HEK293T (cell line): ENCODE measurements at regions not wholly inside any gene's neighbourhood (a gene's known extent, or its start where the extent isn't known, plus 50 kb on each side); places are given as distances from the start of the nearest gene placed in this dataset.

Source experiments
- CTCF ChIA-PET: fragments of 350-600 bp; formaldehyde crosslinking; extraction: SDS; loops from one replicate; lab custom pipeline; 2021; ENCODE audit warnings: antibody characterized with exemption, inconsistent platforms; lab: Yijun Ruan, JAX
- POLR2A ChIA-PET: fragments of 350-600 bp; formaldehyde crosslinking; extraction: SDS; loops from one replicate; lab custom pipeline; 2020; ENCODE audit warnings: antibody characterized with exemption, inconsistent platforms; lab: Yijun Ruan, JAX
- DNase-seq: peaks from one replicate; pipeline ENCODE4 v3.0.0; 2012; ENCODE audit warnings: mixed read lengths; ENCODE audit errors: extremely low spot score
- ARNT ChIP-seq: fragments of 450-650 bp; IDR thresholded peaks from 2 replicates; pipeline ENCODE4 v1.6.1; 2017; ENCODE audit warnings: mild to moderate bottlenecking
- BHLHE40 ChIP-seq: fragments of 450-650 bp; IDR thresholded peaks from 2 replicates; pipeline ENCODE4 v1.6.1; 2016; ENCODE audit warnings: mild to moderate bottlenecking, moderate library complexity, borderline replicate concordance
- CTBP1 ChIP-seq: fragments of 450-650 bp; IDR thresholded peaks from 2 replicates; pipeline ENCODE4 v1.6.1; 2016; ENCODE audit warnings: borderline replicate concordance
- ELF4 ChIP-seq: fragments of 450-650 bp; IDR thresholded peaks from 2 replicates; pipeline ENCODE4 v1.6.1; 2017; ENCODE audit warnings: antibody characterized with exemption
- FOXA1 ChIP-seq: fragments of 450-650 bp; IDR thresholded peaks from 2 replicates; pipeline ENCODE4 v1.6.1; 2016; ENCODE audit warnings: mild to moderate bottlenecking
- FOXK2 ChIP-seq: fragments of 450-650 bp; IDR thresholded peaks from 2 replicates; pipeline ENCODE4 v1.6.1; 2016; ENCODE audit warnings: mild to moderate bottlenecking
- FOXM1 ChIP-seq: fragments of 450-650 bp; IDR thresholded peaks from 2 replicates; pipeline ENCODE4 v1.6.1; 2017; ENCODE audit warnings: mild to moderate bottlenecking, borderline replicate concordance
- HDGF ChIP-seq: fragments of 450-650 bp; IDR thresholded peaks from 2 replicates; pipeline ENCODE4 v1.6.1; 2017; ENCODE audit warnings: antibody characterized with exemption, borderline replicate concordance
- L3MBTL2 ChIP-seq: fragments of 450-650 bp; conservative IDR thresholded peaks from 2 replicates; pipeline ENCODE4 v1.6.1; 2016; ENCODE audit warnings: mild to moderate bottlenecking
- LEF1 ChIP-seq: fragments of 450-650 bp; IDR thresholded peaks from 2 replicates; pipeline ENCODE4 v1.6.1; 2017; ENCODE audit warnings: mild to moderate bottlenecking, borderline replicate concordance
- NFRKB ChIP-seq: fragments of 450-650 bp; IDR thresholded peaks from 2 replicates; pipeline ENCODE4 v1.6.1; 2016; ENCODE audit warnings: mild to moderate bottlenecking, moderate library complexity
- SP1 ChIP-seq: fragments of 450-650 bp; IDR thresholded peaks from 2 replicates; pipeline ENCODE4 v1.6.1; 2017
- SUZ12 ChIP-seq: fragments of 450-650 bp; IDR thresholded peaks from 2 replicates; pipeline ENCODE4 v1.6.1; 2016; ENCODE audit warnings: mild to moderate bottlenecking
- TARDBP ChIP-seq: fragments of 450-650 bp; IDR thresholded peaks from 2 replicates; pipeline ENCODE4 v1.6.1; 2016
- ZNF384 ChIP-seq: fragments of 450-650 bp; IDR thresholded peaks from 2 replicates; pipeline ENCODE4 v1.6.1; 2016
- TF ChIP-seq, protein P1 (sequence below): fragments of 450-650 bp; IDR thresholded peaks from 2 replicates; pipeline ENCODE4 v1.6.1; 2016

DNA sequence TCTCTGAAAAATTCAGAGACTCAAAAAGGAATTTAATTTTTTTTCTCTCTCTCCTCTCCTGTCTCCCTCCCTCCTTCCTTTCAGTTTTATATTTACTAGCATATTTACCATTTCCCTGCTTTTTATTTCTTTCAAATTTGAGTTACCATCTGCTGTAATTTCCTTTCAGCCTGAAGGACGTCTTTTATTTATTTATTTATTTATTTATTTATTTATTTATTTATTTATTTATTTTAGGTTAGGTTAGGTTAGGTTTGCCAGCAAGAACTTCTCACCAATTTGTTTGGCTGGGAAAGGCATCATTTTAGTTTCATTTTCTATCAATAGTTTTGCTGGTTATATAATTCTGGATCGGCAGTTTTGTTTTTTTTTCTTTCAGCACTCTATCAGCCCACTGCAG is 231.7 kb upstream of the ZRANB2 start:
- TF ChIP-seq FOXM1 (no peak), ZNF384 (no peak), L3MBTL2 (no peak), SUZ12 (no peak), NFRKB (no peak), HDGF (no peak), FOXA1 (no peak), FOXK2 (no peak), SP1 (no peak), LEF1 (no peak), ELF4 (no peak), ARNT (no peak), TARDBP (no peak), BHLHE40 (no peak), CTBP1 (no peak)
- TF ChIP-seq, protein P1, sequence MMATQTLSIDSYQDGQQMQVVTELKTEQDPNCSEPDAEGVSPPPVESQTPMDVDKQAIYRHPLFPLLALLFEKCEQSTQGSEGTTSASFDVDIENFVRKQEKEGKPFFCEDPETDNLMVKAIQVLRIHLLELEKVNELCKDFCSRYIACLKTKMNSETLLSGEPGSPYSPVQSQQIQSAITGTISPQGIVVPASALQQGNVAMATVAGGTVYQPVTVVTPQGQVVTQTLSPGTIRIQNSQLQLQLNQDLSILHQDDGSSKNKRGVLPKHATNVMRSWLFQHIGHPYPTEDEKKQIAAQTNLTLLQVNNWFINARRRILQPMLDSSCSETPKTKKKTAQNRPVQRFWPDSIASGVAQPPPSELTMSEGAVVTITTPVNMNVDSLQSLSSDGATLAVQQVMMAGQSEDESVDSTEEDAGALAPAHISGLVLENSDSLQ = no peak
- CTCF ChIA-PET = no interaction called here
- POLR2A ChIA-PET = no interaction called here
- DNase-seq = no peak

- CTCF ChIA-PET = no interaction called here
- TF ChIP-seq, protein P1 = no peak
- TF ChIP-seq ZNF384 (no peak), LEF1 (no peak), ARNT (no peak), FOXA1 (no peak), FOXK2 (no peak), FOXM1 (no peak), NFRKB (no peak), HDGF (no peak), CTBP1 (no peak), BHLHE40 (no peak), L3MBTL2 (no peak), SUZ12 (no peak), TARDBP (no peak), SP1 (no peak), ELF4 (no peak)
- POLR2A ChIA-PET = no interaction called here
- no peak for DNase-seq
Measured at GRCh38 chr1:71311376-71311775, 230.5 kb upstream of the ZRANB2 start.

- CTCF ChIA-PET = no interaction called here
- POLR2A ChIA-PET = no interaction called here
- DNase-seq = no peak
- TF ChIP-seq FOXA1 (no peak), HDGF (no peak), ELF4 (no peak), TARDBP (no peak), SP1 (no peak), CTBP1 (no peak), L3MBTL2 (no peak), BHLHE40 (no peak), NFRKB (no peak), SUZ12 (no peak), ARNT (no peak), ZNF384 (no peak), LEF1 (no peak), FOXK2 (no peak), FOXM1 (no peak)
- TF ChIP-seq, protein P1 = no peak
Measured at GRCh38 chr1:71307451-71307850, 226.6 kb upstream of the ZRANB2 start.

GRCh38 chr1:71304125-71304524 is 223.3 kb upstream of the ZRANB2 start:
- no peak for DNase-seq
- TF ChIP-seq LEF1 = no peak
- TF ChIP-seq, protein P1 = no peak
- no peak for TF ChIP-seq BHLHE40
- TF ChIP-seq HDGF = no peak
- TF ChIP-seq SP1 = no peak
- no peak for TF ChIP-seq ELF4
- no peak for TF ChIP-seq SUZ12
- no peak for TF ChIP-seq ARNT
- TF ChIP-seq L3MBTL2 = no peak
- no peak for TF ChIP-seq FOXA1
- ChIA-PET CTCF (no interaction called here), POLR2A (no interaction called here)

GRCh38 chr1:71303617-71304041 is 222.8 kb upstream of the ZRANB2 start:
- no peak for DNase-seq
- TF ChIP-seq ARNT (no peak), NFRKB (no peak), ZNF384 (no peak), CTBP1 (no peak), FOXM1 (no peak), FOXK2 (no peak), FOXA1 (no peak), SP1 (no peak), L3MBTL2 (no peak), SUZ12 (no peak), HDGF (no peak), BHLHE40 (no peak), ELF4 (no peak)
- TF ChIP-seq, protein P1 = no peak
- POLR2A ChIA-PET = no interaction called here
- CTCF ChIA-PET = no interaction called here
